H1 (cell line): ENCODE measurements at regions not wholly inside any gene's neighbourhood (a gene's known extent, or its start where the extent isn't known, plus 50 kb on each side); places are given as distances from the start of the nearest gene placed in this dataset.

Experiments used
- CTCF ChIA-PET: fragments of 300-600 bp; sonication (Branson Sonifier 250); formaldehyde crosslinking; loops from one replicate; lab custom pipeline; 2021; ENCODE audit not compliant: partially characterized antibody; lab: Charles Lee
- POLR2A ChIA-PET: fragments of 300-600 bp; sonication (Branson Sonifier 250); formaldehyde crosslinking; loops from one replicate; lab custom pipeline; 2021; ENCODE audit warnings: inconsistent platforms; ENCODE audit not compliant: partially characterized antibody; lab: Charles Lee
- DNase-seq, 2 experiments: peaks; one replicate each; pipeline versions ENCODE4 v3.0.0 to v3.0.0-alpha.2; 2010 to 2022; ENCODE audit warnings: low spot score in 2 of 2, low read depth in 1 of 2, mixed read lengths in 1 of 2
- FAIRE-seq: peaks from 2 replicates; lab custom pipeline; 2011; peaks lifted over from hg19 to GRCh38; lab: Jason Lieb, UNC
- H2AFZ ChIP-seq: 2 replicates; pipeline ENCODE4 v1.8.1; 2012; ENCODE audit warnings: low read length, inconsistent platforms
- H2AK5ac ChIP-seq: 2 replicates; pipeline ENCODE4 v1.6.1; 2013; ENCODE audit warnings: low read depth, low read length
- H2BK120ac ChIP-seq: replicated peaks from 2 replicates; pipeline ENCODE3; 2013; ENCODE audit warnings: low read depth, low read length, inconsistent platforms
- H2BK12ac ChIP-seq: 2 replicates; pipeline ENCODE4 v1.6.1; 2013; ENCODE audit warnings: low read depth, low read length
- H2BK15ac ChIP-seq: 2 replicates; pipeline ENCODE4 v1.6.1; 2013; ENCODE audit warnings: low read length
- H2BK20ac ChIP-seq: 2 replicates; pipeline ENCODE4 v1.6.1; 2013; ENCODE audit warnings: low read length
- H2BK5ac ChIP-seq: 2 replicates; pipeline ENCODE4 v1.6.1; 2013; ENCODE audit warnings: low read depth, low read length
- H3K14ac ChIP-seq: 2 replicates; pipeline ENCODE4 v1.6.1; 2013; ENCODE audit warnings: inconsistent platforms; ENCODE audit not compliant: insufficient read length
- H3K18ac ChIP-seq: 2 replicates; pipeline ENCODE4 v1.6.1; 2013; ENCODE audit warnings: low read length; ENCODE audit errors: extremely low read depth
- H3K23ac ChIP-seq: 2 replicates; pipeline ENCODE4 v1.6.1; 2013; ENCODE audit warnings: inconsistent platforms; ENCODE audit not compliant: insufficient read length
- H3K23me2 ChIP-seq: 2 replicates; pipeline ENCODE4 v1.6.1; 2013; ENCODE audit warnings: low read depth, low read length
- H3K27ac ChIP-seq: 2 replicates; pipeline ENCODE4 v1.6.1; 2011; ENCODE audit warnings: low read depth, low read length, inconsistent platforms
- H3K27me3 ChIP-seq, 4 experiments: replicated peaks in 1 of 4; 1 replicate in 1 of 4; 2 replicates in 3 of 4; pipeline versions ENCODE4 v1.6.1 to v1.8.1; 2011 to 2013; ENCODE audit warnings: low read length in 3 of 4, mild to moderate bottlenecking in 3 of 4, inconsistent platforms in 2 of 4, mixed read lengths in 2 of 4, moderate library complexity in 1 of 4; ENCODE audit not compliant: control insufficient read depth in 3 of 4, insufficient read depth in 3 of 4; ENCODE audit errors: extremely low read depth in 1 of 4
- H3K36me3 ChIP-seq, 4 experiments: 2 replicates each; pipeline versions ENCODE4 v1.6.1 to v1.8.1; 2011 to 2013; ENCODE audit warnings: mild to moderate bottlenecking in 4 of 4, low read length in 3 of 4, moderate library complexity in 2 of 4, control low read depth in 1 of 4, inconsistent platforms in 1 of 4; ENCODE audit not compliant: insufficient read depth in 4 of 4, control insufficient read depth in 2 of 4
- H3K4ac ChIP-seq: replicated peaks from 2 replicates; pipeline ENCODE3; 2013; ENCODE audit warnings: low read length, low read depth, mixed read lengths, inconsistent platforms; ENCODE audit not compliant: insufficient read length
- H3K4me1 ChIP-seq, 4 experiments: replicated peaks in 1 of 4; 1 replicate in 1 of 4; 2 replicates in 3 of 4; pipeline versions ENCODE4 v1.6.1 to v1.8.1; 2011 to 2013; ENCODE audit warnings: low read length in 3 of 4, inconsistent platforms in 2 of 4, mixed read lengths in 1 of 4; ENCODE audit not compliant: insufficient read depth in 4 of 4, control insufficient read depth in 3 of 4
- H3K4me2 ChIP-seq, 2 experiments: 2 replicates each; pipeline versions ENCODE4 v1.6.1 to v1.8.1; 2011 to 2013; ENCODE audit warnings: low read depth in 2 of 2, low read length in 2 of 2, control low read depth in 1 of 2, inconsistent platforms in 1 of 2, mild to moderate bottlenecking in 1 of 2; ENCODE audit not compliant: insufficient read depth in 1 of 2
- H3K4me3 ChIP-seq, 4 experiments: fragments of 200-600, 300-600 bp in 1 of 4; sonication (generic), shearing (Covaris generic), sonication (Bioruptor Twin) in 1 of 4; 2 replicates each; pipeline versions ENCODE4 v1.5.1 to v1.8.1; 2011 to 2016; ENCODE audit warnings: low read length in 4 of 4, low read depth in 3 of 4, control low read depth in 2 of 4, inconsistent platforms in 2 of 4, mild to moderate bottlenecking in 2 of 4, mixed read lengths in 1 of 4, moderate library complexity in 1 of 4; ENCODE audit not compliant: insufficient read depth in 2 of 4; ENCODE audit errors: extremely low read depth in 1 of 4
- H3K56ac ChIP-seq: replicated peaks from 2 replicates; pipeline ENCODE3; 2013; ENCODE audit warnings: low read depth, mild to moderate bottlenecking, mixed read lengths, low read length, inconsistent platforms; ENCODE audit not compliant: insufficient read length
- H3K79me1 ChIP-seq: 2 replicates; pipeline ENCODE4 v1.6.1; 2013; ENCODE audit warnings: low read depth, low read length, control low read depth
- H3K79me2 ChIP-seq, 2 experiments: 2 replicates each; pipeline versions ENCODE4 v1.6.1 to v1.8.1; 2012 to 2013; ENCODE audit warnings: low read length in 2 of 2, mild to moderate bottlenecking in 2 of 2, inconsistent platforms in 1 of 2; ENCODE audit not compliant: insufficient read depth in 2 of 2, control insufficient read depth in 1 of 2
- H3K9ac ChIP-seq, 4 experiments: replicated peaks in 1 of 4; 1 replicate in 1 of 4; 2 replicates in 3 of 4; pipeline versions ENCODE4 v1.6.1 to v1.8.1; 2011 to 2013; ENCODE audit warnings: low read depth in 3 of 4, low read length in 3 of 4, control low read depth in 2 of 4, mild to moderate bottlenecking in 2 of 4, moderate library complexity in 2 of 4, inconsistent platforms in 1 of 4; ENCODE audit errors: extremely low read depth in 1 of 4
- H3K9me3 ChIP-seq, 2 experiments: 2 replicates each; pipeline versions ENCODE4 v1.6.1 to v1.8.1; 2012 to 2013; ENCODE audit warnings: mild to moderate bottlenecking in 2 of 2, moderate library complexity in 2 of 2, control low read depth in 1 of 2, inconsistent platforms in 1 of 2, low read depth in 1 of 2, low read length in 1 of 2, mixed read lengths in 1 of 2; ENCODE audit not compliant: insufficient read depth in 2 of 2
- H4K20me1 ChIP-seq, 2 experiments: replicated peaks in 1 of 2; 2 replicates each; pipeline versions ENCODE3 to v1.8.1; 2011 to 2013; ENCODE audit warnings: inconsistent platforms in 2 of 2, low read length in 2 of 2, mild to moderate bottlenecking in 1 of 2; ENCODE audit not compliant: insufficient read depth in 2 of 2, control insufficient read depth in 1 of 2
- H4K5ac ChIP-seq: 2 replicates; pipeline ENCODE4 v1.6.1; 2013; ENCODE audit warnings: low read length, low read depth, mixed read lengths, inconsistent platforms; ENCODE audit not compliant: insufficient read length
- H4K8ac ChIP-seq: 2 replicates; pipeline ENCODE4 v1.8.0; 2013; ENCODE audit warnings: mild to moderate bottlenecking, moderate library complexity, low read length, inconsistent platforms; ENCODE audit not compliant: insufficient read depth; ENCODE audit errors: extremely low read depth
- H4K91ac ChIP-seq: replicated peaks from 2 replicates; pipeline ENCODE3; 2013; ENCODE audit warnings: low read length, mixed read lengths, inconsistent platforms; ENCODE audit not compliant: insufficient read length
- ATF3 ChIP-seq: IDR thresholded peaks from 2 replicates; pipeline ENCODE4 v1.6.1; 2011; ENCODE audit warnings: low read depth, mild to moderate bottlenecking, low read length; ENCODE audit not compliant: insufficient read depth
- BCL11A ChIP-seq, 2 experiments: IDR thresholded peaks; one replicate each; pipeline ENCODE4 v1.6.1; 2011; ENCODE audit warnings: low read depth in 2 of 2, low read length in 2 of 2, mild to moderate bottlenecking in 2 of 2
- CBX5 ChIP-seq: fragments of 300-800, 300-1000 bp; sonication (generic); IDR thresholded peaks from 2 replicates; pipeline ENCODE4 v1.7.1; 2016; ENCODE audit warnings: antibody characterized with exemption, low read length, low read depth
- CHD1 ChIP-seq: IDR thresholded peaks from 2 replicates; pipeline ENCODE4 v1.6.1; 2012; ENCODE audit warnings: low read depth, low read length, improper control_type of control experiment
- CTBP2 ChIP-seq: IDR thresholded peaks from 2 replicates; pipeline ENCODE4 v1.7.0; 2011; ENCODE audit warnings: borderline replicate concordance, mild to moderate bottlenecking, moderate library complexity, mixed read lengths, low read length; ENCODE audit not compliant: insufficient read depth, insufficient read length
- EGR1 ChIP-seq: IDR thresholded peaks from 2 replicates; pipeline ENCODE4 v1.6.1; 2011; ENCODE audit warnings: low read depth, low read length, borderline replicate concordance
- FOSL1 ChIP-seq: IDR thresholded peaks from 2 replicates; pipeline ENCODE4 v1.6.1; 2011; ENCODE audit warnings: mild to moderate bottlenecking, low read depth, low read length, moderate library complexity; ENCODE audit not compliant: insufficient read depth
- GTF2F1 ChIP-seq: IDR thresholded peaks from 2 replicates; pipeline ENCODE4 v1.6.1; 2012; ENCODE audit warnings: low read depth, low read length, improper control_type of control experiment, borderline replicate concordance
- JUN ChIP-seq: IDR thresholded peaks from 2 replicates; pipeline ENCODE4 v1.6.1; 2011; ENCODE audit warnings: low read depth, mild to moderate bottlenecking, improper control_type of control experiment, low read length
- RAD21 ChIP-seq, 2 experiments: IDR thresholded peaks in 1 of 2; conservative IDR thresholded peaks in 1 of 2; 2 replicates each; pipeline ENCODE4 v1.6.1; 2011; ENCODE audit warnings: low read depth in 2 of 2, low read length in 2 of 2, improper control_type of control experiment in 1 of 2, inconsistent platforms in 1 of 2, mild to moderate bottlenecking in 1 of 2, moderate library complexity in 1 of 2
- RFX5 ChIP-seq: IDR thresholded peaks from 2 replicates; pipeline ENCODE4 v1.6.1; 2011; ENCODE audit warnings: low read depth, low read length, improper control_type of control experiment, borderline replicate concordance
- SIRT6 ChIP-seq: IDR thresholded peaks from one replicate; pipeline ENCODE4 v1.7.1; 2012; ENCODE audit warnings: low read length, inconsistent platforms
- TAF1 ChIP-seq: IDR thresholded peaks from 2 replicates; pipeline ENCODE4 v1.6.1; 2011; ENCODE audit warnings: mild to moderate bottlenecking, low read depth, low read length
- TBP ChIP-seq: IDR thresholded peaks from 2 replicates; pipeline ENCODE4 v1.6.1; 2011; ENCODE audit warnings: low read depth, low read length, improper control_type of control experiment
- ZNF274 ChIP-seq: IDR thresholded peaks from 2 replicates; pipeline ENCODE4 v1.7.0; 2012; ENCODE audit warnings: low read length, borderline replicate concordance; ENCODE audit errors: extremely low read depth
- WGBS, 2 experiments: shearing (Covaris generic) in 1 of 2; methylation state at CpG; one replicate each; pipeline versions ENCODE4 v1.1.6 to v1.1.7; 2013 to 2015; ENCODE audit warnings: low lambda C conversion rate in 2 of 2, mixed read lengths in 2 of 2, inconsistent platforms in 1 of 2, low coverage in 1 of 2, missing lambda C conversion rate in 1 of 2; ENCODE audit not compliant: insufficient replicate concordance in 2 of 2, insufficient coverage in 1 of 2, insufficient read length in 1 of 2; ENCODE audit errors: extremely low coverage in 1 of 2, missing lambda C conversion rate in 1 of 2; 5-methylcytosine and 5-hydroxymethylcytosine counted together

GRCh38 chrX:35682476-35682875, 115.7 kb upstream of the MAGEB16 start:
- CTCF ChIA-PET: no interaction called here
- H3K23me2 ChIP-seq: no peaks in the 10 kb centered on the region
- no peak for DNase-seq
- H3K4me3 ChIP-seq: no peak overlapping the region
- H3K4ac ChIP-seq: no peak overlapping the region
- H3K4me1 ChIP-seq: no peaks in the 10 kb centered on the region
- H4K8ac ChIP-seq: no peak overlapping the region
- H3K23ac ChIP-seq: no peak overlapping the region
- TF ChIP-seq TBP: no peak
- no peak for TF ChIP-seq JUN
- no peak for TF ChIP-seq SIRT6
- no peak for TF ChIP-seq RAD21 (IDR thresholded peaks at IDR 0.05 in 1 of 2, conservative IDR thresholded peaks at IDR 0.05 in 1 of 2; ENCODE audit: low read depth in 2 of 2, low read length in 2 of 2)
- TF ChIP-seq TAF1: no peak
- no peak for TF ChIP-seq EGR1
- no peak for TF ChIP-seq RFX5
- TF ChIP-seq FOSL1: no peak
- TF ChIP-seq CBX5: no peak
- no peak for TF ChIP-seq BCL11A (IDR thresholded peaks at IDR 0.05; ENCODE audit: low read depth in 2 of 2, low read length in 2 of 2)
- TF ChIP-seq GTF2F1: no peak
- TF ChIP-seq ATF3: no peak
- TF ChIP-seq ZNF274: no peak
- no peak for TF ChIP-seq CTBP2
- no peak for TF ChIP-seq CHD1
- TF ChIP-seq, all 59 proteins: peak for 0
- Histone ChIP-seq H2BK20ac (no peak overlapping the region), H3K56ac (no peak overlapping the region), H3K9ac (no peak overlapping the region), H2AFZ (no peak overlapping the region), H3K18ac (no peak overlapping the region), H3K4me2 (no peak overlapping the region), H2AK5ac (no peak overlapping the region), H3K27me3 (no peaks in the 10 kb centered on the region), H2BK5ac (no peak overlapping the region), H3K36me3 (no peaks in the 10 kb centered on the region), H3K9me3 (no peaks in the 10 kb centered on the region), H3K79me1 (no peaks in the 10 kb centered on the region), H3K79me2 (no peaks in the 10 kb centered on the region), H4K91ac (no peak overlapping the region), H4K20me1 (no peaks in the 10 kb centered on the region), H2BK12ac (no peak overlapping the region), H3K14ac (no peak overlapping the region), H2BK120ac (no peak overlapping the region), H3K27ac (no peak overlapping the region), H4K5ac (no peak overlapping the region), H2BK15ac (no peak overlapping the region)
- no peak for FAIRE-seq
- POLR2A ChIA-PET: interaction anchor here (0.7 kb wide), 1 partner anchor 28 kb away, joined by 3 read pairs; no protein-coding TSS in a partner anchor
- WGBS, 2 experiments: 73% methylated on average over 2 of the region's 2 CpGs; no CpG with 5 or more reads in 1 of the 2 experiments
